KBM-7 (cell line): ENCODE measurements at regions not wholly inside any gene's neighbourhood (a gene's known extent, or its start where the extent isn't known, plus 50 kb on each side); places are given as distances from the start of the nearest gene placed in this dataset.
"Not testable (repeated sequence)": the region's sequence is repeated elsewhere in the genome, so short reads cannot be mapped to it uniquely, and the experiment has no call there.

Source experiments
- DNase-seq: peaks from one replicate; pipeline ENCODE4 v3.0.0-alpha.2; 2015
- in situ Hi-C: fragments of 300-500 bp; cut with MboI; formaldehyde crosslinking; loops from 2 replicates; pipeline ENCODE4 v1.14.3; 2020; ENCODE audit warnings: low sequenced_read_pairs, low pct_unique_long_range_greater_than_20kb, mixed read lengths

DNA sequence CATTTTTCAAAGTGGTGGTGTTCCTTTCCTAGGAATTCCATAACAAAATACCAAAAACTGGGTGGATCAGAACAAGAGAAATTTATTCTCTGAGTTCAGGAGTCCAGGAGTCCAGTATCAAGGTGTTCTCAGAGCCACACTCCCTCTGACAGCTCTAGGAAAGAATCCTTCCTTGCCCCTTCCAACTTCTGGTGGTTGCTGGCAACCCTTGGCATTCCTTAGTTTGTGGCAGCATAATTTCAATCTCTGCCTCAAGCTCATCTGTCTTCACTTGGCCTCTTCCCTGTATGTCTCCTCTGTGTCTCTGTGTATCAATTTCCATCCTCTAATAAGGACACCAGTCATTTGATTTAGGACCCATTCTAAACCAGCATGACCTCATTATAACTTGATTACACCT lies 243.7 kb downstream of the MPDZ start:
- DNase-seq = no peak
- in situ Hi-C loops = no loop called here

DNA sequence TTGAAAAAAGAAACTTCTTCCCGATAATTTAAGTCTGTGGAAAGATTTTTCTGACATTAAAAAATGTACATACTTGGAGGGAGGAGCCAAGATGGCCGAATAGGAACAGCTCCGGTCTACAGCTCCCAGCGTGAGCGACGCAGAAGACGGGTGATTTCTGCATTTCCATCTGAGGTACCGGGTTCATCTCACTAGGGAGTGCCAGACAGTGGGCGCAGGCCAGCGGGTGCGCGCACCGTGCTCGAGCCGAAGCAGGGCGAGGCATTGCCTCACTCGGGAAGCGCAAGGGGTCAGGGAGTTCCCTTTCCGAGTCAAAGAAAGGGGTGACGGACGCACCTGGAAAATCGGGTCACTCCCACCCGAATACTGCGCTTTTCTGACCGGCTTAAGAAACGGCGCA lies 241.7 kb downstream of the MPDZ start:
- DNase-seq, in situ Hi-C loops: not testable (repeated sequence)

DNA sequence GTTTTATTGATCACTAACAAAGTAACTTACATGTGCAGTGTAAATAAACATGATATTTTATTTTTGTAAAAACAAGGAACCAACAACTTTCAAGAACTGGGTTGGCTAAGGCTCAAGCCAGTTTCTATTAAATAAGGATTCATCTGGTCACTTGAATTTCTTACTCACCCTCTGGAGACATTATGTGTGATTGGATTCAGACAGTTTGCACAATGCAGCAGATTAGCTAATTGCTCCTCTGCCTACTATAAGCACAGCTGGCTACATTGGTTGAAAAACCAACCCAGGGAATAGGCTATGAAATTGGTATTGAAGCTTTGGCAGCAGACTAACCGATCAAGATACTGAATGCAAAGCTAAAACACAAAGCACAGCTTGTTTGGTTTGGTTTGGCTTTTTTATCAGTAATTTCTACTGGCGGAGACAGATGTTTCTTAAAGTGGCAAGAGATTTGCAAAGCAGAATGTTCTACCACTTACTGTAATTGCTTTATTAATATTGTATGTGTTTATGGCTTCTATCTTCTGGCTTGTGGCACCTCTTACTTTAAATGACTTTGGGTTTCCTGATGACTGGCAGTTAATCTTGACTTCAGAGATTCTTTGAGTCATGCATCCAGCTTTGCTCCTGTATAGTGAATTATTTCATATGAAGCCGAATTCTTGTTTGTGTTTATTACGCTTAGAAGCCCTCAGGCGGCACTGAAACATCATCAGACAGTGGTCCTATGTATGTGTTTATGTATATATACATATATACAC lies 231.5 kb downstream of the MPDZ start:
- in situ Hi-C loops = no loop called here
- no peak for DNase-seq

DNA sequence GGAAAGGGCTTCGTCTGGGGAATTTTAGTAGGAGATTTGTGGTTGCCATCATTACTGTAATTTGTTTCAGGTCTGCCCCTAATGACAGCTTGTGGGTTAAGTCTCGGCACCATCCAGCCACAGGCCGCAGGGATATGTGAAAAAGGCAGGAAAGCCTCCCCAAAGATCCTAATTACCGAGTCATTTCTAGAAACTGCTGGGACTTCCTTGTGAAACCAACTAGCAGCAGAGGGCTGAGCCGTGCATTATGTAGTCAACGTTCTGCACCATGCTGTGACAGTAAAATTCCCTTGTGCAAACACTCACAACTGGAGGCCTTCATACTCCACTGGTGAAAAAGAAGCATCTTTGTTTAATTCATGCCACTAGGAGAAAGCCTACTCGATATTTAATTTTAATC lies 230.3 kb downstream of the MPDZ start:
- in situ Hi-C loops = no loop called here
- DNase-seq = no peak

DNA sequence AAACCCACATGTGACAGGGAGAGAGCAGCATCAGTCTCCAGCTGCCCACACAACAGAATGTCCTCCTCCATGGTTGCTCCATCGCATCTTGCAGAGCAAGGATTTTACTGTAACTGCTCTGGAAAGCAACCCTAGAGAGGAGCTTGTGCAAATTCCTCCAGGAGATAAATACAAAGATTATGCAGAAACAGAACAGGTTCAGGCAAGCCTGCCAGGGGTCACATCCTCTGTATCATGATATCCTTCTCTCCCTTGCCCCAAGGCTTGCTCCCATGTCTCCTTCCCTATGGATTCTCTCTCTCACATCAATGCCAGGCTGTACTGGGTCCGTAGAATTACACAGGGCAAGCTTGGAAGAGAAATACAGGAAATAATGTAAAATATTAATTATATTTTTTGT lies 226.0 kb downstream of the MPDZ start:
- no peak for DNase-seq
- in situ Hi-C loops = no loop called here

DNA sequence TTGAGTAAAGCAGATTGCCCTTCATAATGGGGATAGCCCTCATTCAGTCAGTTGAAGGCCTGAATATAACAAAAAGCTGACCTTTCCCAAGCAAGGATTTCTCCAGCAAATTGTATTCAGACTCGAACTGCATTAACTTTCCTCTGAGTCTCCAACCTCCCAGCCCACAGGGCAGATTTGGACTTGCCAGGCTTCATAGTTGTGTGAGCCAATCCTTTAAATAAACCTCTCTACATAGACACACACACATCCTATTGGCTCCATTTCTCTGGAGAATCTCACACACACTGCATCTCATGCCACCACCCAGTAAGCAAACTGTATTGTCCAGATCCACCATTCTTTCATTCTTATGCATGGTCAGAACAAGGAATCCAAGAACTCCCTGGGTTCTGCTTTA lies 225.1 kb downstream of the MPDZ start:
- in situ Hi-C loops = no loop called here
- no peak for DNase-seq
